ENCODE measurements at regions not wholly inside any gene's neighbourhood (a gene's known extent, or its start where the extent isn't known, plus 50 kb on each side); places are given as distances from the start of the nearest gene placed in this dataset.

DNA sequence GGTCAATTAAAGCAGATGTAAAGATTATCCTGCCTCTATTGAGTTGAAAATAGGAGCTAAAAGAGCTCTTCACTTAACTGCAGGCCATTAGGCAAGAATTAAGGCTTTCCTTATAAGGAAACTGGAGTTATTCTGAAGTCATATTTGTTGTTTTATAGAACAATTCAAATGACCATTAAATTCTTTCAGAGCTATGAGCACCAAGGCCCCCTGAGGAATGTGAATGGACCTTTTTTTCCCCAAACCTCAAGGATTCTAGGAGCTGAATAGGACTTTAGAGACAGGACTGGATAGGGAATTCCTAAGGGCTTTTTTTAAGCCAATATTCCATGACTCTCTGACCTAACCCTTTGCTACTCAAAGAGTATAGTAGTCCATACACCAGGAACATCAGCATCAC lies 565.7 kb upstream of the BTBD3 start:
- no peak for TF ChIP-seq EZH2 (IDR thresholded peaks at IDR 0.05)
- TF ChIP-seq CTCF (IDR thresholded peaks at IDR 0.05), result no peak
